DOHH2 (cell line): ENCODE measurements at regions not wholly inside any gene's neighbourhood (a gene's known extent, or its start where the extent isn't known, plus 50 kb on each side); places are given as distances from the start of the nearest gene placed in this dataset.

Source experiments
- H3F3A ChIP-seq: fragments of 200-600 bp; sonication (generic), shearing (Covaris generic); 2 replicates; pipeline ENCODE4 v1.6.0; 2016; ENCODE audit warnings: antibody characterized with exemption, mild to moderate bottlenecking; ENCODE audit not compliant: control insufficient read depth, insufficient read depth
- H3K27ac ChIP-seq: fragments of 200-600 bp; sonication (generic); 2 replicates; pipeline ENCODE4 v1.5.1; 2014; ENCODE audit warnings: low read depth, mild to moderate bottlenecking, low read length, moderate library complexity
- H3K27me3 ChIP-seq: fragments of 200-600 bp; sonication (generic); 2 replicates; pipeline ENCODE4 v1.6.1; 2014; ENCODE audit warnings: mild to moderate bottlenecking, low read length, mixed read lengths; ENCODE audit not compliant: control insufficient read depth
- H3K36me3 ChIP-seq: fragments of 200-600 bp; sonication (generic); 2 replicates; pipeline ENCODE4 v1.6.1; 2014; ENCODE audit warnings: mild to moderate bottlenecking, low read length, moderate library complexity, mixed read lengths; ENCODE audit not compliant: control insufficient read depth
- H3K4me1 ChIP-seq: fragments of 200-600 bp; sonication (generic); 2 replicates; pipeline ENCODE4 v1.6.1; 2014; ENCODE audit warnings: mild to moderate bottlenecking, low read length, mixed read lengths; ENCODE audit not compliant: control insufficient read depth
- H3K4me2 ChIP-seq: fragments of 200-600 bp; sonication (generic); 2 replicates; pipeline ENCODE4 v1.6.0; 2014; ENCODE audit warnings: mild to moderate bottlenecking, low read length, moderate library complexity
- H3K4me3 ChIP-seq: fragments of 200-600 bp; sonication (generic); 2 replicates; pipeline ENCODE4 v1.5.1; 2014; ENCODE audit warnings: mild to moderate bottlenecking, low read length, mixed read lengths
- H3K79me2 ChIP-seq: fragments of 200-600 bp; sonication (generic); 2 replicates; pipeline ENCODE4 v1.6.1; 2014; ENCODE audit warnings: mild to moderate bottlenecking, low read length, mixed read lengths; ENCODE audit not compliant: control insufficient read depth
- H3K9me2 ChIP-seq: fragments of 200-600 bp; sonication (generic); replicated peaks from 2 replicates; pipeline ENCODE4 v1.6.1; 2014; ENCODE audit warnings: mild to moderate bottlenecking, low read length, mixed read lengths; ENCODE audit not compliant: control insufficient read depth
- H3K9me3 ChIP-seq: fragments of 200-600 bp; sonication (generic); 2 replicates; pipeline ENCODE4 v1.6.1; 2014; ENCODE audit warnings: antibody characterized with exemption, low read length, mixed read lengths; ENCODE audit not compliant: control insufficient read depth, insufficient read depth
- H4K20me1 ChIP-seq: fragments of 200-600 bp; sonication (generic); 2 replicates; pipeline ENCODE4 v1.6.0; 2014; ENCODE audit warnings: low read depth, mild to moderate bottlenecking, antibody characterized with exemption, low read length, moderate library complexity; ENCODE audit not compliant: control insufficient read depth, insufficient read depth
- EZH2phosphoT487 ChIP-seq: fragments of 200-600 bp; sonication (generic); IDR thresholded peaks from 2 replicates; pipeline ENCODE4 v1.6.1; 2017; ENCODE audit warnings: borderline replicate concordance, mild to moderate bottlenecking, antibody characterized with exemption, low read length, moderate library complexity, mixed read lengths
- TF ChIP-seq, protein P1 (sequence below): fragments of 200-600 bp; sonication (generic); IDR thresholded peaks from one replicate; pipeline ENCODE4 v1.5.1; 2014; ENCODE audit warnings: antibody characterized with exemption, mild to moderate bottlenecking, low read depth, low read length; ENCODE audit not compliant: poor library complexity, severe bottlenecking

DNA sequence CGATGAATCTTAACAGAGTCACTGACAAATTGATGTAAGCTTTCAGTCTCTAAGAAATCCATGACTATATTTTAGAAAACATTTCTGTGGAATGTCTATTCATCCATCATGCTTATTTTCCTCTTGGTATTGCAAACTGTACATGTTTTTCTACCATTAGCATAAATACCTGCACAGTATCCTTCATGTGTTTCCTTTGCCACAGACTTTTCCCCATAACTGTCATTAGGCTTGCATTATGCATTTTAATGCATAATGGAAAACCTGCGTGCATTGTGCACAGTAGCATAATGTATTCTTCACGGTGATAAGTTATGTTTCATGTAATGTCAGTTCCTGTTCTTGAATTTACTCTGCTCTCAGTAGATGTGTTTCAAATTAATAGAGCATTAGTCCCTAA lies 403.1 kb upstream of the EPHA3 start:
- Histone ChIP-seq H3K4me3 (no peak overlapping the region), H3K4me1 (no peaks in the 10 kb centered on the region), H3K9me3 (no peaks in the 10 kb centered on the region), H4K20me1 (no peaks in the 10 kb centered on the region), H3K9me2 (no peaks in the 10 kb centered on the region), H3K27me3 (no peaks in the 10 kb centered on the region), H3K36me3 (no peaks in the 10 kb centered on the region), H3K79me2 (no peaks in the 10 kb centered on the region), H3K27ac (no peak overlapping the region), H3F3A (no peaks in the 10 kb centered on the region), H3K4me2 (no peak overlapping the region)
- TF ChIP-seq, protein P1, sequence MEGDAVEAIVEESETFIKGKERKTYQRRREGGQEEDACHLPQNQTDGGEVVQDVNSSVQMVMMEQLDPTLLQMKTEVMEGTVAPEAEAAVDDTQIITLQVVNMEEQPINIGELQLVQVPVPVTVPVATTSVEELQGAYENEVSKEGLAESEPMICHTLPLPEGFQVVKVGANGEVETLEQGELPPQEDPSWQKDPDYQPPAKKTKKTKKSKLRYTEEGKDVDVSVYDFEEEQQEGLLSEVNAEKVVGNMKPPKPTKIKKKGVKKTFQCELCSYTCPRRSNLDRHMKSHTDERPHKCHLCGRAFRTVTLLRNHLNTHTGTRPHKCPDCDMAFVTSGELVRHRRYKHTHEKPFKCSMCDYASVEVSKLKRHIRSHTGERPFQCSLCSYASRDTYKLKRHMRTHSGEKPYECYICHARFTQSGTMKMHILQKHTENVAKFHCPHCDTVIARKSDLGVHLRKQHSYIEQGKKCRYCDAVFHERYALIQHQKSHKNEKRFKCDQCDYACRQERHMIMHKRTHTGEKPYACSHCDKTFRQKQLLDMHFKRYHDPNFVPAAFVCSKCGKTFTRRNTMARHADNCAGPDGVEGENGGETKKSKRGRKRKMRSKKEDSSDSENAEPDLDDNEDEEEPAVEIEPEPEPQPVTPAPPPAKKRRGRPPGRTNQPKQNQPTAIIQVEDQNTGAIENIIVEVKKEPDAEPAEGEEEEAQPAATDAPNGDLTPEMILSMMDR: no peak
- no peak for TF ChIP-seq EZH2phosphoT487

DNA sequence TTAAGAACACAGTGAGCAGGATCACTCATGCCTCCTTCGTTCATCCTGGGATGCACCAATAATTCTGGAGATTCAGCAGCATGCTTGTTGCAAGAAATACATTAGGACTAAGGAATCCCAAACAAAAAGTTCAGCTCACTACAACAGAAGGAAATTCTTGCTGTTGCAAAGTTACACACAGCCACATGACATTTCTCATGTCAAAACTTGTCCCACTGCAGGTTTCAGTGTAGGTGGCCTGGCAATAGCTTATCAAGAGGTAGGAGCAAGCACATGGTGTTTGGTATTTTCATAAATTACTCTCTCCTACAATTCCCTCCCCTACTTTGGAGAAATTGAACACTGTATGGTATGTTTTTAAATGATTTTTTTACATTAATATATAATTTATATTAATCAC lies 399.6 kb upstream of the EPHA3 start:
- Histone ChIP-seq H3K9me2 (no peaks in the 10 kb centered on the region), H3K4me3 (no peak overlapping the region), H3K4me1 (no peaks in the 10 kb centered on the region), H3K9me3 (no peaks in the 10 kb centered on the region), H3K79me2 (no peaks in the 10 kb centered on the region), H3K27me3 (no peaks in the 10 kb centered on the region), H3F3A (no peaks in the 10 kb centered on the region), H3K27ac (no peak overlapping the region), H3K4me2 (no peak overlapping the region), H4K20me1 (no peaks in the 10 kb centered on the region), H3K36me3 (no peaks in the 10 kb centered on the region)
- no peak for TF ChIP-seq EZH2phosphoT487

DNA sequence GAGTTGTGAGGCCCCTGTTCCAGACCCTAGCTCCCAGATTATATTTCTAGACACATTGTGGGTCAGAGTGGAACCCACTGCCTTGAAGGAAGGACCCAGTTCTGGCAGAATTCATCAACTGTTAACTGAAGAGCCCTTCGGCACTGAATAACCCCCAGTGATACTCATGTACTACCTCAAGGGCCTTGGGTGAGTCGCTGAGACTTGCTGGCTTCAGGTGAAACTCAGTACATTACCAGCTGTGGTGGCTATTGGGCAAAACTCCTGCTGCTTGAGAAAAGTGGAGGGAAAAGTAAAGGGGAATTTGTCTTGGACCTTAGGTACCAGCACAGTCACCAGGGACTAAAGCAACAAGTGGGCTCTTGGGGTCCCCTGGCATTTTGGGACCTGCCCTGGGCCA lies 394.9 kb upstream of the EPHA3 start:
- H3K79me2 ChIP-seq: no peaks in the 10 kb centered on the region
- no peaks in the 10 kb centered on the region for H3F3A ChIP-seq
- H3K27ac ChIP-seq: no peak overlapping the region
- no peaks in the 10 kb centered on the region for H3K9me2 ChIP-seq
- H3K4me1 ChIP-seq: no peaks in the 10 kb centered on the region
- H3K4me3 ChIP-seq: no peak overlapping the region
- H3K27me3 ChIP-seq: no peaks in the 10 kb centered on the region
- no peak for TF ChIP-seq EZH2phosphoT487
- TF ChIP-seq, protein P1: no peak
- H3K9me3 ChIP-seq: no peaks in the 10 kb centered on the region
- no peaks in the 10 kb centered on the region for H3K36me3 ChIP-seq
- H3K4me2 ChIP-seq: no peak overlapping the region
- no peaks in the 10 kb centered on the region for H4K20me1 ChIP-seq

DNA sequence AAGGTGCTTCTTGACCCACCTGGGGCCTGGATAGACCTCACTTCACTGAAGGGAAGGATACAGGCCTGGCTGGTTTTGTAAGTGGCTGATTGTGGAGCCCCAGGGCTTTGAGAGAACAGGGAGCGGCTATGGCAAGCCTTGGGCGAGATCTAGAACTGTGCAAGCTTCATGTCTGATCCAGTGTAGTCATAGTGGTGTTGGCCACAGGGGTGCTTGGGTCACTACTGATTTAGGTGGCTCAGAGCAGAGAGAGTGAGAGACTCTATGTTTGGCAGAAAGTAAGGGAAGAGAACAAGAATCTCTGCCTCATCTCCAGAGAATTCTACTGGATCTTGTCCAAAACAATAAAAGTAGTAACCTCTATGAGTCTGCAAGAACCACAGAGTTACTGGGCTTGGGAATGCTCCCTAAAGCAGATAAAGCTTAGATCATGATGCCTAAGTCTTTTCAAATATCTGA lies 394.2 kb upstream of the EPHA3 start:
- Histone ChIP-seq H3K27me3 (no peaks in the 10 kb centered on the region), H3K36me3 (no peaks in the 10 kb centered on the region), H4K20me1 (no peaks in the 10 kb centered on the region), H3K9me2 (no peaks in the 10 kb centered on the region), H3K27ac (no peak overlapping the region), H3K9me3 (no peaks in the 10 kb centered on the region), H3K4me2 (no peak overlapping the region), H3K4me1 (no peaks in the 10 kb centered on the region), H3K4me3 (no peak overlapping the region), H3F3A (no peaks in the 10 kb centered on the region), H3K79me2 (no peaks in the 10 kb centered on the region)
- TF ChIP-seq EZH2phosphoT487: no peak
- TF ChIP-seq, protein P1: no peak
